ENCODE measurements at regions not wholly inside any gene's neighbourhood (a gene's known extent, or its start where the extent isn't known, plus 50 kb on each side); places are given as distances from the start of the nearest gene placed in this dataset.

DNA sequence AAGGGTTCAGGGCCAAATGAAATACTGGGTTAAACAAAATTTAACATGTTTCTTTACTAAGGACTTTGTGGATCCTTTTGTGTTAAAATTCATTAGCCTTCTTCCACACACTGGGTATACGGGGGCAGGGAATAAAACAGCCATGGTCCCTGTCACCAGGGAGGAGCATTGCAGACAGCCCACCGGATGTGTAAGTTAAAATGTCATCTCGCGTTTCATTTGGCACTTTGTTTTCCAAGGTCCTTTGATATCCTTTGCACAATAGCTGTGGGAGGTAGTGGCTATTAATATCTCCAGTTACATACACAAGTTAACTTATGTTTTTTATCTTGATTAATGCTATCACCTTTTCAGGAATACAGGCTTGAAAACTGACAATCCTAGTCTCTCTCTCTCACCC is 172.7 kb downstream of the BARHL2 start:
- TF ChIP-seq, protein P1, sequence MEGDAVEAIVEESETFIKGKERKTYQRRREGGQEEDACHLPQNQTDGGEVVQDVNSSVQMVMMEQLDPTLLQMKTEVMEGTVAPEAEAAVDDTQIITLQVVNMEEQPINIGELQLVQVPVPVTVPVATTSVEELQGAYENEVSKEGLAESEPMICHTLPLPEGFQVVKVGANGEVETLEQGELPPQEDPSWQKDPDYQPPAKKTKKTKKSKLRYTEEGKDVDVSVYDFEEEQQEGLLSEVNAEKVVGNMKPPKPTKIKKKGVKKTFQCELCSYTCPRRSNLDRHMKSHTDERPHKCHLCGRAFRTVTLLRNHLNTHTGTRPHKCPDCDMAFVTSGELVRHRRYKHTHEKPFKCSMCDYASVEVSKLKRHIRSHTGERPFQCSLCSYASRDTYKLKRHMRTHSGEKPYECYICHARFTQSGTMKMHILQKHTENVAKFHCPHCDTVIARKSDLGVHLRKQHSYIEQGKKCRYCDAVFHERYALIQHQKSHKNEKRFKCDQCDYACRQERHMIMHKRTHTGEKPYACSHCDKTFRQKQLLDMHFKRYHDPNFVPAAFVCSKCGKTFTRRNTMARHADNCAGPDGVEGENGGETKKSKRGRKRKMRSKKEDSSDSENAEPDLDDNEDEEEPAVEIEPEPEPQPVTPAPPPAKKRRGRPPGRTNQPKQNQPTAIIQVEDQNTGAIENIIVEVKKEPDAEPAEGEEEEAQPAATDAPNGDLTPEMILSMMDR (IDR thresholded peaks at IDR 0.05; ENCODE audit: insufficient read depth, low read depth, low read length): no peak
- no peak for TF ChIP-seq EZH2 (IDR thresholded peaks at IDR 0.05; ENCODE audit: insufficient read depth, low read length)
